Neural cell (in vitro differentiated cells): ENCODE measurements at regions not wholly inside any gene's neighbourhood (a gene's known extent, or its start where the extent isn't known, plus 50 kb on each side); places are given as distances from the start of the nearest gene placed in this dataset.

ENCODE experiments used
- H2AFZ ChIP-seq: fragments of 200-600, 300-800 bp; sonication (generic), shearing (Covaris generic); 2 replicates; pipeline ENCODE4 v1.6.0; 2014; ENCODE audit warnings: low read depth, mild to moderate bottlenecking, antibody characterized with exemption, low read length, moderate library complexity
- H3F3A ChIP-seq: fragments of 200-600 bp; shearing (Covaris generic); 2 replicates; pipeline ENCODE4 v1.6.1; 2016; ENCODE audit warnings: mild to moderate bottlenecking, moderate library complexity, mixed read lengths, antibody characterized with exemption, low read length; ENCODE audit not compliant: insufficient read depth, poor library complexity, severe bottlenecking
- H3K27ac ChIP-seq: fragments of 200-600, 300-800 bp; sonication (generic), shearing (Covaris generic); 2 replicates; pipeline ENCODE4 v1.5.1; 2014; ENCODE audit warnings: mild to moderate bottlenecking, low read length, moderate library complexity
- H3K27me3 ChIP-seq: fragments of 300-800, 200-600 bp; sonication (generic), shearing (Covaris generic); 2 replicates; pipeline ENCODE4 v1.6.0; 2014; ENCODE audit warnings: mild to moderate bottlenecking, low read depth, low read length, moderate library complexity; ENCODE audit not compliant: insufficient read depth
- H3K36me3 ChIP-seq: fragments of 300-800, 200-600 bp; sonication (generic), shearing (Covaris generic); 2 replicates; pipeline ENCODE4 v1.5.1; 2014; ENCODE audit warnings: mild to moderate bottlenecking, antibody characterized with exemption, low read length, moderate library complexity; ENCODE audit not compliant: insufficient read depth
- H3K4me2 ChIP-seq: fragments of 300-800, 200-600 bp; sonication (generic), shearing (Covaris generic); 2 replicates; pipeline ENCODE4 v1.6.0; 2014; ENCODE audit warnings: mild to moderate bottlenecking, low read length
- H3K4me3 ChIP-seq: fragments of 300-800, 200-600 bp; sonication (generic), shearing (Covaris generic); 2 replicates; pipeline ENCODE4 v1.5.1; 2014; ENCODE audit warnings: mild to moderate bottlenecking, low read length, moderate library complexity
- H3K79me2 ChIP-seq: fragments of 200-600 bp; shearing (Covaris generic); replicated peaks from 2 replicates; pipeline ENCODE4 v1.6.0; 2014; ENCODE audit warnings: mild to moderate bottlenecking, low read length, moderate library complexity; ENCODE audit not compliant: insufficient read depth
- H3K9ac ChIP-seq: fragments of 300-800, 200-600 bp; sonication (generic), shearing (Covaris generic); 2 replicates; pipeline ENCODE4 v1.6.1; 2016; ENCODE audit warnings: mild to moderate bottlenecking, low read length, mixed read lengths
- H3K9me2 ChIP-seq: fragments of 200-600 bp; shearing (Covaris generic); 2 replicates; pipeline ENCODE4 v1.6.1; 2016; ENCODE audit warnings: mild to moderate bottlenecking, low read length, mixed read lengths; ENCODE audit not compliant: insufficient read depth
- H3K9me3 ChIP-seq: fragments of 200-600, 300-800 bp; sonication (generic), shearing (Covaris generic); 2 replicates; pipeline ENCODE4 v1.6.1; 2016; ENCODE audit warnings: mild to moderate bottlenecking, mixed run types, low read length, moderate library complexity, mixed read lengths
- H4K20me1 ChIP-seq: fragments of 200-600 bp; shearing (Covaris generic); 2 replicates; pipeline ENCODE4 v1.6.1; 2016; ENCODE audit warnings: mild to moderate bottlenecking, mixed run types; ENCODE audit not compliant: insufficient read depth
- CTCF ChIP-seq: fragments of 450-650 bp; IDR thresholded peaks from 2 replicates; pipeline ENCODE4 v1.5.1; 2014; ENCODE audit warnings: antibody characterized with exemption, mild to moderate bottlenecking, moderate library complexity; ENCODE audit not compliant: poor library complexity, severe bottlenecking
- EP300 ChIP-seq: fragments of 450-650 bp; conservative IDR thresholded peaks from 2 replicates; pipeline ENCODE4 v1.6.1; 2014; ENCODE audit warnings: antibody characterized with exemption, mild to moderate bottlenecking, moderate library complexity; ENCODE audit not compliant: poor library complexity, severe bottlenecking
- EZH2 ChIP-seq: fragments of 200-600, 300-800 bp; shearing (Covaris generic), sonication (generic); IDR thresholded peaks from 2 replicates; pipeline ENCODE4 v1.6.1; 2014; ENCODE audit warnings: antibody characterized with exemption, low read length, borderline replicate concordance, mild to moderate bottlenecking; ENCODE audit not compliant: insufficient read depth, poor library complexity, severe bottlenecking
- MXI1 ChIP-seq: fragments of 450-650 bp; conservative IDR thresholded peaks from 2 replicates; pipeline ENCODE4 v1.6.1; 2014; ENCODE audit warnings: antibody characterized with exemption, mild to moderate bottlenecking; ENCODE audit not compliant: poor library complexity, severe bottlenecking
- POLR2AphosphoS5 ChIP-seq: IDR thresholded peaks from 2 replicates; pipeline ENCODE4 v1.6.1; 2012
- RAD21 ChIP-seq: fragments of 450-650 bp; conservative IDR thresholded peaks from 2 replicates; pipeline ENCODE4 v1.6.1; 2014; ENCODE audit warnings: antibody characterized with exemption, mild to moderate bottlenecking, moderate library complexity
- REST ChIP-seq: IDR thresholded peaks from 2 replicates; pipeline ENCODE4 v1.6.1; 2012; ENCODE audit warnings: borderline replicate concordance
- SMC3 ChIP-seq: fragments of 450-650 bp; conservative IDR thresholded peaks from 2 replicates; pipeline ENCODE4 v1.6.1; 2014; ENCODE audit warnings: antibody characterized with exemption, mild to moderate bottlenecking, moderate library complexity; ENCODE audit not compliant: poor library complexity
- TAF1 ChIP-seq: IDR thresholded peaks from 2 replicates; pipeline ENCODE4 v1.6.1; 2012; ENCODE audit warnings: low read depth

GRCh38 chr10:111996103-111996502, 187.5 kb downstream of the GPAM start:
- H3K27ac ChIP-seq, result no peak overlapping the region
- TF ChIP-seq RAD21, result no peak
- TF ChIP-seq SMC3, result no peak
- TF ChIP-seq MXI1, result no peak
- no peak for TF ChIP-seq TAF1
- no peak for TF ChIP-seq CTCF
- no peak for TF ChIP-seq REST
- no peak for TF ChIP-seq POLR2AphosphoS5
- TF ChIP-seq EP300, result no peak
- TF ChIP-seq EZH2, result no peak
- no peaks in the 10 kb centered on the region for H3K36me3 ChIP-seq
- no peaks in the 10 kb centered on the region for H3K79me2 ChIP-seq
- H3K4me2 ChIP-seq, result no peak overlapping the region
- no peak overlapping the region for H3K9ac ChIP-seq
- H4K20me1 ChIP-seq, result no peaks in the 10 kb centered on the region
- no peak overlapping the region for H3K4me3 ChIP-seq
- no peaks in the 10 kb centered on the region for H3K9me2 ChIP-seq
- no peak overlapping the region for H2AFZ ChIP-seq
- H3K27me3 ChIP-seq, result no peaks in the 10 kb centered on the region
- no peaks in the 10 kb centered on the region for H3K9me3 ChIP-seq
- peaks cover 3% of the 10 kb centered on the region for H3F3A ChIP-seq

- Histone ChIP-seq H3F3A (peaks cover 3% of the 10 kb centered on the region), H3K9ac (no peak overlapping the region), H3K4me2 (no peak overlapping the region), H4K20me1 (no peaks in the 10 kb centered on the region), H3K36me3 (no peaks in the 10 kb centered on the region), H3K27me3 (no peaks in the 10 kb centered on the region), H3K4me3 (no peak overlapping the region), H3K9me2 (no peaks in the 10 kb centered on the region), H3K27ac (peak overlapping the region; percentile 22), H3K79me2 (no peaks in the 10 kb centered on the region), H3K9me3 (no peaks in the 10 kb centered on the region), H2AFZ (no peak overlapping the region)
- TF ChIP-seq REST, result peak; percentile 48
- TF ChIP-seq TAF1, result no peak
- no peak for TF ChIP-seq SMC3
- no peak for TF ChIP-seq EZH2
- TF ChIP-seq EP300, result no peak
- no peak for TF ChIP-seq CTCF
- peak; percentile 84 for TF ChIP-seq POLR2AphosphoS5
- TF ChIP-seq RAD21, result no peak
- TF ChIP-seq MXI1, result no peak
These were observed 184.8 kb downstream of the GPAM start for GRCh38 chr10:111998728-111999127.
